Epithelial cell of proximal tubule (primary cell): ENCODE measurements at regions not wholly inside any gene's neighbourhood (a gene's known extent, or its start where the extent isn't known, plus 50 kb on each side); places are given as distances from the start of the nearest gene placed in this dataset.

Experiments used
- DNase-seq: peaks from one replicate; pipeline ENCODE4 v3.0.0-alpha.2; 2011; ENCODE audit warnings: low read depth
- H3K4me3 ChIP-seq: 2 replicates; pipeline ENCODE4 v1.5.1; 2011; ENCODE audit warnings: low read depth, mild to moderate bottlenecking, low read length
- TF ChIP-seq, protein P1 (sequence below): conservative IDR thresholded peaks from 2 replicates; pipeline ENCODE4 v1.5.1; 2012; ENCODE audit warnings: low read depth, mild to moderate bottlenecking, low read length

DNA sequence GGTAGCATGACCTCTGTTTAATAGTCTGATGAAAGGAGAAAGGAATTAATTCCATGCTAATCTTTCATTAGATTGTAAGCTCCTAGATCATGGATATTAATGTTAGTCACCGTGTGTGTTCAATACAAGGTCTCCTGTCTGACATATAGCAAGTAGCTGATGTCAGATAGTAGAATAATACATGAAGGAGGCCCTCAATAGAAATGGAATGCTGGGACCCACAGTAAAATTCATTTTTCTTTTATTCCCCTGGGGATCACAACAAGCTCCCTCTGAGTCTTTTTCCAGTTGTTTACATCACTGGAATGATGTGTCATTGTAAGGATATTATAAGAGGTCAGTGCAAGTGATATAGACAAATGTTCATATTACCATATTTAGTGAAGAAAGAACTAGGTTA is 240.3 kb upstream of the TRPC7 start:
- DNase-seq, result no peak
- TF ChIP-seq, protein P1, sequence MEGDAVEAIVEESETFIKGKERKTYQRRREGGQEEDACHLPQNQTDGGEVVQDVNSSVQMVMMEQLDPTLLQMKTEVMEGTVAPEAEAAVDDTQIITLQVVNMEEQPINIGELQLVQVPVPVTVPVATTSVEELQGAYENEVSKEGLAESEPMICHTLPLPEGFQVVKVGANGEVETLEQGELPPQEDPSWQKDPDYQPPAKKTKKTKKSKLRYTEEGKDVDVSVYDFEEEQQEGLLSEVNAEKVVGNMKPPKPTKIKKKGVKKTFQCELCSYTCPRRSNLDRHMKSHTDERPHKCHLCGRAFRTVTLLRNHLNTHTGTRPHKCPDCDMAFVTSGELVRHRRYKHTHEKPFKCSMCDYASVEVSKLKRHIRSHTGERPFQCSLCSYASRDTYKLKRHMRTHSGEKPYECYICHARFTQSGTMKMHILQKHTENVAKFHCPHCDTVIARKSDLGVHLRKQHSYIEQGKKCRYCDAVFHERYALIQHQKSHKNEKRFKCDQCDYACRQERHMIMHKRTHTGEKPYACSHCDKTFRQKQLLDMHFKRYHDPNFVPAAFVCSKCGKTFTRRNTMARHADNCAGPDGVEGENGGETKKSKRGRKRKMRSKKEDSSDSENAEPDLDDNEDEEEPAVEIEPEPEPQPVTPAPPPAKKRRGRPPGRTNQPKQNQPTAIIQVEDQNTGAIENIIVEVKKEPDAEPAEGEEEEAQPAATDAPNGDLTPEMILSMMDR, result no peak
- no peak overlapping the region for H3K4me3 ChIP-seq

GRCh38 chr5:136600306-136600705 is 235.0 kb upstream of the TRPC7 start:
- no peak for DNase-seq
- TF ChIP-seq, protein P1, result no peak
- H3K4me3 ChIP-seq, result no peak overlapping the region

DNA sequence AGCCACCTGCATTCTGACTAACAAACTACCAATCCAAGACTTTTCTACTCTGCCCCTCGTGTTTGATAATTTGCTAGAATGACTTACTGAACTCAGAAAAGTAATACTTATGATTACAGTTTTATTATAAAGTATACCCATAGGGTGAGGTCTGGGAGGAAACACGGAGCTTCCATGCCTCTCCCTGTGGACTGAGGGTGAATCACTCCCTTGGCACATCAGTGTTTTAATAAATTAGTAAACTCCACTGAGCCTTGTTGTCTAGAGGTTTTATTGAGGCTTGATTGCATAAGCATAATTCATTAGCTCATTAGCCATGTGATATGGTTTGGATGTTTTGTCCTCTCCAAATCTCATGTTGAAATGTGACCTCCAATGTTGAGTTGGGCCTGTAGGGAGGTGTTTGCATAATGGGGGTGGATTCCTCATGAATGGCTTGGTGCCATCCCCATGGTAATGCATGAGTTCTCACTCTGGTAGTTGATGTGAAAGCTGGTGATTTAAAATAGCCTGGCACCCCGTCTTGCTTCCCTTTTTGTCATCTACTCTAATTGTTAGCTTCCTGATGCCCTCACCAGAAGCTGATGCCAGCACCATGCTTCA is 233.6 kb upstream of the TRPC7 start:
- TF ChIP-seq, protein P1, result no peak
- H3K4me3 ChIP-seq, result no peak overlapping the region
- no peak for DNase-seq

DNA sequence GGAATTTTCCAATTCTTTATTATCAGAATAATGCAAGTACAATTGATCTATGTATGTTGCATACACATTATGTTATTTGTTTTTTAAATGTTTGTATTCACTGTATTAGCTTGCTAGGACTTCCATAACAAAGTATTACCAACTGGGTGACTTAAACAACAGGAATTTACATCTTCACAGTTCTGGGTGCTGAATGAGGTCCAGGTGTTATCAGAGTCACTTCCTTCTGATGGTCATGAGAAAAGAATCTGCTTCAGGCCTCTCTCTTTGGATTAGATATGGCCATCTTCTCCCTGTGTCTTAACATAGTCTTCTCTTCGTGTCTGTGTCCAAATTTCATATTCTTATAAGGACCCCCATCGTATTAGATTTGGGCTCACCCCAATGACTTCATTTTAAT is 229.1 kb upstream of the TRPC7 start:
- H3K4me3 ChIP-seq, result no peak overlapping the region
- TF ChIP-seq, protein P1, result no peak
- no peak for DNase-seq

- H3K4me3 ChIP-seq, result no peak overlapping the region
- DNase-seq, result no peak
- TF ChIP-seq, protein P1, result no peak
Measured at GRCh38 chr5:136590581-136590980, 225.2 kb upstream of the TRPC7 start.

DNA sequence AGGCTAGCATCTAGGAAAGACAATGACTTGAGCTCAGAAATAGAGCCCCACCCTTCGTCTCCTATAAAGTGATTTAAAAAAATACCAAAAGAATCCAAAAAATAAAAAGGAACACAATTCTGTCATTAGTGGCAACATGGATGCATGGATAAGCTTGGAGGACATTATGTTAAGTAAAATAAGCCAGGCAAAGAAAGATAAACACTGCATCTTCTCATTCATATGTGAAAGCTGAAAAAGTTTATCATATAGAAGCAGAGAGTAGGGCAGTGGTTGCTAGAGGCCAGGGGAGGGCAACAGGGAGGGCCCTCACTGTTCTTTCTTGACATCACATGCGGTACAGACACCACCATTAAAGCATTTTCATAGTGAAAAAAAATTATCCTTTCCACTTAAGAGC is 220.9 kb upstream of the TRPC7 start:
- no peak overlapping the region for H3K4me3 ChIP-seq
- DNase-seq, result no peak
- TF ChIP-seq, protein P1, result no peak

DNA sequence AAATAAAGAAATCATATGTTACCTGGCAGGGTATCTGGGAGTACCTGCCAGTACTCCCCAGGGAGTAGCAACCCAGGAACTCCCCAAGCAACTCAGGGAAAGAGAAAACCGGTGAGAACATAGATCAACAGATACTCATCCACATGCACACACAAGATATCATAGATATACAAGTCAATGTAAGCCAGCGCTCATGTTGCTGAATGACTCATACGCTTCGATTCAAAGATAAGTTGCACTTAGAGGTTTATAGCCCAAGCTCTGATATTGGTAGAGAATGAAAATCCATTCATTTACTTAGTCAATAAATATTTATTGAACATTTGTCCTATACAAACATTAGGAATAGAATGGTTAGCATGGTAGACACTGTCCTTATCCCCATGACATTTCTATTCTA is 219.1 kb upstream of the TRPC7 start:
- H3K4me3 ChIP-seq, result no peak overlapping the region
- no peak for DNase-seq
- TF ChIP-seq, protein P1, result no peak
